Lower leg skin (tissue), 4 donors: ENCODE measurements at regions not wholly inside any gene's neighbourhood (a gene's known extent, or its start where the extent isn't known, plus 50 kb on each side); places are given as distances from the start of the nearest gene placed in this dataset.

ENCODE experiments used
- DNase-seq, 2 donors: peaks; one replicate each; pipeline ENCODE4 v3.0.0-alpha.2; 2019; ENCODE audit warnings: low spot score in 2 of 2
- H3K4me3 ChIP-seq: fragments of 200-600 bp; sonication (generic); 2 replicates; pipeline ENCODE4 v1.5.1; 2017; ENCODE audit warnings: mild to moderate bottlenecking, low read depth; ENCODE audit not compliant: poor library complexity, severe bottlenecking
- CTCF ChIP-seq, 3 donors: fragments of 450-650 bp; IDR thresholded peaks; one replicate each; pipeline ENCODE4 v1.5.1; 2016; ENCODE audit warnings: antibody characterized with exemption in 3 of 3, mild to moderate bottlenecking in 3 of 3, moderate library complexity in 2 of 3
- POLR2A ChIP-seq, 2 donors: fragments of 450-650 bp; IDR thresholded peaks; one replicate each; pipeline ENCODE4 v1.6.1; 2016 to 2017; ENCODE audit warnings: antibody characterized with exemption in 2 of 2, mild to moderate bottlenecking in 1 of 2, moderate library complexity in 1 of 2
- WGBS, 2 donors: methylation state at CpG; one replicate each; pipeline ENCODE4 v1.1.5; 2018; 5-methylcytosine and 5-hydroxymethylcytosine counted together
- intact Hi-C: fragments of 100-400 bp; cut with DNase I; formaldehyde crosslinking; loops from one replicate; pipeline ENCODE4 v1.15.0; 2023; ENCODE audit warnings: low total_unique reads

GRCh38 chr5:117690612-117691011, 1116.0 kb upstream of the SEMA6A start:
- no peak for DNase-seq
- 68 to 79% methylated on average over 4 of the region's 4 CpGs for WGBS, 2 donors
- TF ChIP-seq CTCF (IDR thresholded peaks at IDR 0.05): no peak
- TF ChIP-seq POLR2A (IDR thresholded peaks at IDR 0.05): no peak
- intact Hi-C loops: no loop called here
- H3K4me3 ChIP-seq: no peak overlapping the region

GRCh38 chr5:117686926-117687325, 1112.3 kb upstream of the SEMA6A start:
- intact Hi-C loops: no loop called here
- no peak for TF ChIP-seq CTCF (IDR thresholded peaks at IDR 0.05)
- TF ChIP-seq POLR2A (IDR thresholded peaks at IDR 0.05): no peak
- WGBS, 2 donors: 55 to 83% methylated on average over 3 of the region's 3 CpGs
- no peak for DNase-seq
- no peak overlapping the region for H3K4me3 ChIP-seq

DNA sequence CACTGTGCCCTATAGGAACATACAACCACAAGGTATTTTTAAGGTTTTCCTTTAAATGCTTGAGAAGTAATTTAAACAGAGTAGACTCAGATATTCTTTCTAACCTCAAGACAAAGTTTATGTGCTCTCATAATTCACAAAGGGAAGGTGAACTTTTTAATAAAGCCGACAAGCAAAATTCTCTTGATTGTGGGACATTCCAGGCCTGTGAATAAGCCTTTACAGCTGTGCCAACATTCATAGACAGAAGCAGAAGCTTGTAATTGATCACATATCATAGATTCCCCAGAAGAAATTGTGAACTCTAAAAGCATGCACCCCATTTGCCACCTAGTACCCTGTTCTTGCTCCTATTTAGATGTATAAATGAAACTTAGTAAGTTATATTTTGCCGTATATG, 1107.8 kb upstream of the SEMA6A start:
- 58 to 66% methylated on average over 2 of the region's 2 CpGs for WGBS, 2 donors
- no peak for DNase-seq
- intact Hi-C loops: no loop called here
- no peak for TF ChIP-seq POLR2A (IDR thresholded peaks at IDR 0.05)
- no peak for TF ChIP-seq CTCF (IDR thresholded peaks at IDR 0.05)
- no peak overlapping the region for H3K4me3 ChIP-seq

GRCh38 chr5:117681431-117682254, 1107.0 kb upstream of the SEMA6A start:
- DNase-seq: no peak
- WGBS, 2 donors: 62 to 67% methylated on average over 6 of the region's 6 CpGs
- no peak overlapping the region for H3K4me3 ChIP-seq
- TF ChIP-seq POLR2A (IDR thresholded peaks at IDR 0.05): no peak
- TF ChIP-seq CTCF (IDR thresholded peaks at IDR 0.05): no peak
- intact Hi-C loops: no loop called here

GRCh38 chr5:117680426-117680825, 1105.8 kb upstream of the SEMA6A start:
- 78 to 88% methylated on average over 1 of the region's 1 CpG for WGBS, 2 donors
- intact Hi-C loops: no loop called here
- TF ChIP-seq POLR2A (IDR thresholded peaks at IDR 0.05): no peak
- TF ChIP-seq CTCF (IDR thresholded peaks at IDR 0.05): no peak
- no peak overlapping the region for H3K4me3 ChIP-seq
- DNase-seq: no peak

DNA sequence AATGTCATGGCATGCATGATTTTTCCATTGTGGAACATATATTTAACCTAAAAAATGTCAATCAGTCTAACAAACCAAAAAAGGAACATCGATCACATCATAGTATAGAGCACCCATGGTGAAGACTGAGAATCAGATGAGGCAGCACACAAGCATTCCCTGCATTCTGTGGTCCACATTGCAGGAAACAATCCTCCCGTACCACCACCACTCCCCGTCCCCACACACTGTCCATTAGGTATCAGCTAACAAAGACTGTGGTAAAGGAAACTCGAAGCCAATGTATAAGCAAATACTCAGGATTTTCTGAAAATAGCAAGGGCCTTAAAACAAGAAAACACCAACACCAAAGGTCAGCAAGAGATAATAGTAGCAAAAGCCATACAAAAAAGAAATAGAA, 1104.4 kb upstream of the SEMA6A start:
- no peak for DNase-seq
- intact Hi-C loops: no loop called here
- 94 to 97% methylated on average over 4 of the region's 4 CpGs for WGBS, 2 donors
- no peak for TF ChIP-seq POLR2A (IDR thresholded peaks at IDR 0.05)
- TF ChIP-seq CTCF (IDR thresholded peaks at IDR 0.05): no peak
- no peak overlapping the region for H3K4me3 ChIP-seq
